BE2C (cell line): ENCODE measurements at regions not wholly inside any gene's neighbourhood (a gene's known extent, or its start where the extent isn't known, plus 50 kb on each side); places are given as distances from the start of the nearest gene placed in this dataset.

Experiments used
- DNase-seq: peaks from one replicate; pipeline ENCODE4 v3.0.0-alpha.2; 2020
- H3K27me3 ChIP-seq: fragments of 250-450 bp; sonication (Bioruptor Pico); 2 replicates; pipeline ENCODE4 v1.5.1; 2020; ENCODE audit warnings: mild to moderate bottlenecking
- H3K36me3 ChIP-seq: fragments of 250-450 bp; sonication (Bioruptor Pico); 2 replicates; pipeline ENCODE4 v1.5.1; 2020; ENCODE audit warnings: mild to moderate bottlenecking
- H3K4me1 ChIP-seq: fragments of 250-450 bp; sonication (Bioruptor Pico); 2 replicates; pipeline ENCODE4 v1.5.1; 2020
- H3K4me3 ChIP-seq: 2 replicates; pipeline ENCODE4 v1.5.1; 2011; ENCODE audit warnings: low read depth, low read length
- H3K9me3 ChIP-seq: fragments of 250-450 bp; sonication (Bioruptor Pico); 2 replicates; pipeline ENCODE4 v1.5.1; 2020
- CTCF ChIP-seq: IDR thresholded peaks from 2 replicates; pipeline ENCODE4 v1.5.1; 2012; ENCODE audit warnings: mild to moderate bottlenecking, low read depth, low read length

GRCh38 chr11:115767047-115767802 is 263.0 kb upstream of the CADM1 start:
- no peak for TF ChIP-seq CTCF
- no peaks in the 10 kb centered on the region for H3K9me3 ChIP-seq
- no peak for DNase-seq
- no peaks in the 10 kb centered on the region for H3K27me3 ChIP-seq
- no peaks in the 10 kb centered on the region for H3K4me1 ChIP-seq
- no peak overlapping the region for H3K4me3 ChIP-seq
- no peaks in the 10 kb centered on the region for H3K36me3 ChIP-seq

GRCh38 chr11:115766561-115766960 is 262.3 kb upstream of the CADM1 start:
- Histone ChIP-seq H3K4me3 (no peak overlapping the region), H3K4me1 (no peaks in the 10 kb centered on the region), H3K27me3 (no peaks in the 10 kb centered on the region), H3K36me3 (no peaks in the 10 kb centered on the region), H3K9me3 (no peaks in the 10 kb centered on the region)
- no peak for TF ChIP-seq CTCF
- no peak for DNase-seq

DNA sequence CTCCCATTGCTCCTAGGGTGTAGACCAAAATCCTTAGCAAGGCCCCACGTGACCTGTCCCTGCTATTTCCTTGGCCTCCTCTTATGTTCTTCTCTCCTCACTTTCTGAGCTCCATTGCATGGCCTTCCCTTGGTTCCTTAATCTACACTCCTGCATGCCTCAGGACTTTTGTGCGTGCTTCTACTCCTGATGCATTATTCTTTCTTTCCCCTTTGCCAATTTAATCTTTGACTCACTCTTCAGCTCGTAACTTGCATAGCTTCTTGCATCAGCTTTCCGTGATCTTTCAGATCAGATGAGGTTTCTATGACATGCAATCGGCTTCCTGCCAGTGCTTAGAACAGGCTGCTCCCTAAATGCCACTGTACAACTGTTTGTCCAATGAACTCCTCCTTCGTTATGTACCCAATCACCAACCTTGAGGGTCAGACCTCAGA is 261.6 kb upstream of the CADM1 start:
- H3K4me3 ChIP-seq: no peak overlapping the region
- no peaks in the 10 kb centered on the region for H3K27me3 ChIP-seq
- H3K9me3 ChIP-seq: no peaks in the 10 kb centered on the region
- H3K4me1 ChIP-seq: no peaks in the 10 kb centered on the region
- no peak for TF ChIP-seq CTCF
- H3K36me3 ChIP-seq: no peaks in the 10 kb centered on the region
- DNase-seq: no peak

- H3K9me3 ChIP-seq: no peaks in the 10 kb centered on the region
- no peak for DNase-seq
- no peak for TF ChIP-seq CTCF
These were observed 260.0 kb upstream of the CADM1 start for GRCh38 chr11:115764176-115764575.

DNA sequence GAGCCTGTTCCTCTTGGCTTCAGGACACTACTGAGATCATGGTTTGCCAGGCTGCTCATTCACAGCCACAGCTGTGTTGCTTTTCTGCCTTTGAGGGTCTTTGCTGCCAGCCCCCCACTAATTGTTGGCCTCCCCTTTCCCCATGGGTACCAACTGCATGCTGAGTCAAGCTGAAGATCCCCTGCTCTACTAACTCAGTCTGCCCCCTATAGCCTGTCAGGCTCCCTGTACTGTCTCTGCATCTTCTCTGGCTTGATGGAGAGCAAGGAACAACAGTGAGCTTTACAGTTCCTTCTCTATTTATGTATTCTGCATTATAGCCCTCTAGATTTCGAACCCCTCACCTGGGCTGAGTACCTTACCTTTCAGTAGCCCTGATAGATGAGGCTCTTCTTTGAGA is 257.6 kb upstream of the CADM1 start:
- 0 out of 2 replicates have a peak, but pooled peaks have one; percentile 3 for TF ChIP-seq CTCF
- DNase-seq: no peak
- Histone ChIP-seq H3K27me3 (no peaks in the 10 kb centered on the region), H3K4me3 (no peak overlapping the region), H3K36me3 (no peaks in the 10 kb centered on the region), H3K4me1 (no peaks in the 10 kb centered on the region), H3K9me3 (no peaks in the 10 kb centered on the region)

More at GRCh38 chr11:115764176-115764575, 260.0 kb upstream of the CADM1 start:
- Histone ChIP-seq H3K36me3 (no peaks in the 10 kb centered on the region), H3K4me3 (no peak overlapping the region), H3K27me3 (no peaks in the 10 kb centered on the region), H3K4me1 (no peaks in the 10 kb centered on the region)

DNA sequence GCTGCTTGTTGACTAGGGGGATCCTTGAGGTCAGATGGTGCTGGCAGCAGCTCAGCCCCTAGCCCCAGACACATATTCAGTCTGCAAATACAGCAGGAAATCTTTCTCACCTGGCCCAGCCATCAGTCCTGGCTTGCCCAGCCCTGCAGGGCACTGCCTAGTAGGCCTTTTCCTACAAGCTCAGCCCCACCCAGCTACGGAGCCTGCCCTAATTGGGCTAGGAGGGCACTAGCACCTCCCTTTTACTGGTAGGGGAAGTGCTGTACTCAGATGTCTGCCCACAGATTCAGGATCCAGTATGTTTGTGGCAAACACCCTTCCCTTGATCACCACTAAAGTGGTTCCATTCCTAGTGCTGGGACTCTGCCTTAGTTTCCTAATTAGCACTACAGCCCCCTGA is 257.1 kb upstream of the CADM1 start:
- Histone ChIP-seq H3K4me1 (no peaks in the 10 kb centered on the region), H3K9me3 (no peaks in the 10 kb centered on the region), H3K27me3 (no peaks in the 10 kb centered on the region), H3K36me3 (no peaks in the 10 kb centered on the region), H3K4me3 (no peak overlapping the region)
- TF ChIP-seq CTCF: no peak
- DNase-seq: no peak
